GM19025 (cell line): ENCODE measurements at regions not wholly inside any gene's neighbourhood (a gene's known extent, or its start where the extent isn't known, plus 50 kb on each side); places are given as distances from the start of the nearest gene placed in this dataset.

Experiments
- ATAC-seq: cut with Tn5 transposase; IDR thresholded peaks from one replicate; pipeline ENCODE4 v1.9.1; 2021; ENCODE audit warnings: mild to moderate bottlenecking, low read depth, moderate library complexity; ENCODE audit not compliant: unreplicated experiment

- no peak for ATAC-seq
Observed at GRCh38 chr11:120034176-120034875, 103.6 kb downstream of the TRIM29 start.

- no peak for ATAC-seq
Observed at GRCh38 chr11:120032766-120033390, 105.0 kb downstream of the TRIM29 start.

GRCh38 chr11:120031612-120032600, 106.0 kb downstream of the TRIM29 start:
- ATAC-seq, result no peak

GRCh38 chr11:120031156-120031555, 106.8 kb downstream of the TRIM29 start:
- ATAC-seq, result no peak

- no peak for ATAC-seq
Observed at GRCh38 chr11:120030411-120030810, 107.5 kb downstream of the TRIM29 start.

GRCh38 chr11:120029321-120029720, 108.6 kb downstream of the TRIM29 start:
- ATAC-seq, result no peak

- ATAC-seq, result no peak
Observed at GRCh38 chr11:120028897-120029258, 109.0 kb downstream of the TRIM29 start.

- ATAC-seq, result no peak
Observed at GRCh38 chr11:120028181-120028896, 109.6 kb downstream of the TRIM29 start.

- no peak for ATAC-seq
Observed at GRCh38 chr11:120027546-120028180, 110.2 kb downstream of the TRIM29 start.

- ATAC-seq, result no peak
Observed at GRCh38 chr11:120025606-120026335, 112.1 kb downstream of the TRIM29 start.

- ATAC-seq, result no peak
Observed at GRCh38 chr11:120024586-120024985, 113.3 kb downstream of the TRIM29 start.

GRCh38 chr11:120024046-120024445, 113.9 kb downstream of the TRIM29 start:
- ATAC-seq, result no peak

GRCh38 chr11:120023551-120023950, 114.4 kb downstream of the TRIM29 start:
- no peak for ATAC-seq

GRCh38 chr11:120023120-120023519, 114.8 kb downstream of the TRIM29 start:
- no peak for ATAC-seq

GRCh38 chr11:120022617-120023016, 115.3 kb downstream of the TRIM29 start:
- ATAC-seq, result no peak

GRCh38 chr11:120021978-120022377, 115.9 kb downstream of the TRIM29 start:
- no peak for ATAC-seq

GRCh38 chr11:120021391-120021953, 116.4 kb downstream of the TRIM29 start:
- no peak for ATAC-seq

- no peak for ATAC-seq
Observed at GRCh38 chr11:120020981-120021380, 116.9 kb downstream of the TRIM29 start.

- no peak for ATAC-seq
Observed at GRCh38 chr11:120020486-120020885, 117.4 kb downstream of the TRIM29 start.
